Smooth muscle cell (in vitro differentiated cells): ENCODE measurements at regions not wholly inside any gene's neighbourhood (a gene's known extent, or its start where the extent isn't known, plus 50 kb on each side); places are given as distances from the start of the nearest gene placed in this dataset.

Experiments
- DNase-seq: peaks from one replicate; lab custom pipeline; 2025; ENCODE audit not compliant: unreplicated experiment; lab: John Stamatoyannopoulos, UW
- H2AFZ ChIP-seq: fragments of 200-600 bp; sonication (generic); 2 replicates; pipeline ENCODE4 v1.6.0; 2016; ENCODE audit warnings: antibody characterized with exemption, low read depth, mild to moderate bottlenecking
- H3F3A ChIP-seq: fragments of 200-600 bp; sonication (generic); 2 replicates; pipeline ENCODE4 v1.6.0; 2017; ENCODE audit warnings: antibody characterized with exemption, low read depth
- H3K27ac ChIP-seq: fragments of 200-600 bp; sonication (generic); 2 replicates; pipeline ENCODE4 v1.5.1; 2016; ENCODE audit warnings: low read depth, mild to moderate bottlenecking
- H3K27me3 ChIP-seq: fragments of 200-600 bp; sonication (generic); 2 replicates; pipeline ENCODE4 v1.6.1; 2016; ENCODE audit warnings: low read depth, mild to moderate bottlenecking
- H3K36me3 ChIP-seq: fragments of 200-600 bp; sonication (generic); 2 replicates; pipeline ENCODE4 v1.5.1; 2016; ENCODE audit warnings: low read depth
- H3K4me1 ChIP-seq: fragments of 200-600 bp; sonication (generic); 2 replicates; pipeline ENCODE4 v1.5.1; 2016; ENCODE audit warnings: low read depth
- H3K4me2 ChIP-seq: fragments of 200-600 bp; sonication (generic); 2 replicates; pipeline ENCODE4 v1.6.0; 2016; ENCODE audit warnings: mild to moderate bottlenecking
- H3K4me3 ChIP-seq: fragments of 200-600 bp; sonication (generic); 2 replicates; pipeline ENCODE4 v1.5.1; 2016; ENCODE audit warnings: mild to moderate bottlenecking
- H3K79me2 ChIP-seq: fragments of 200-600 bp; sonication (generic); 2 replicates; pipeline ENCODE4 v1.6.0; 2016; ENCODE audit warnings: low read depth, mild to moderate bottlenecking
- H3K9ac ChIP-seq: fragments of 200-600 bp; sonication (generic); 2 replicates; pipeline ENCODE4 v1.6.0; 2016; ENCODE audit warnings: low read depth
- H3K9me3 ChIP-seq: fragments of 200-600 bp; sonication (generic); replicated peaks from 2 replicates; pipeline ENCODE4 v1.5.1; 2016; ENCODE audit warnings: low read depth
- H4K20me1 ChIP-seq: fragments of 200-600 bp; sonication (generic); 2 replicates; pipeline ENCODE4 v1.6.0; 2016; ENCODE audit warnings: low read depth
- WGBS: methylation state at CpG from one replicate; pipeline ENCODE4 v1.1.7; 2016; ENCODE audit warnings: low lambda C conversion rate; 5-methylcytosine and 5-hydroxymethylcytosine counted together
- TF ChIP-seq, protein P1 (sequence below): fragments of 200-600 bp; sonication (generic); IDR thresholded peaks from 2 replicates; pipeline ENCODE4 v1.5.1; 2017; ENCODE audit warnings: borderline replicate concordance, mild to moderate bottlenecking, antibody characterized with exemption; ENCODE audit not compliant: insufficient read depth, poor library complexity, severe bottlenecking

DNA sequence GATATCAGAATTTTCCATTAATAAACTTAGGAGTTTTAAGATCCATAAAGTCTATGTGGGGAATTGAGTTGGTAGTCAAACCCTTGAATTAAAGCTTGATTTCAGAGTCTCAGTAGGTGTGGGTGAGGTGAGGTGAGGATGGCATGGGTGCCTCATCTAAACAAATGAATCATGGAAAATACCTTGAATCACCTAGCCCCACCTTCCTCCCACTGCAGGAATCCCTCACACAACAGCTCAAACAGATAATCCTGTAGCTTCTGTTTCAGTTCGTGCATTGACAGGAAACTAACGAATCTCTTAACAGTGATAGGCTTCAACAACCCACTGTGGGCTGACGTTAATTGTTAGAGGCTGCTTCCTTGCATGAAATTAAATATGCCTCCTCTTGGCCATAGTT is 185.0 kb downstream of the SREK1 start:
- H3K27me3 ChIP-seq = no peaks in the 10 kb centered on the region
- no peak for DNase-seq
- H3F3A ChIP-seq = no peaks in the 10 kb centered on the region
- no peaks in the 10 kb centered on the region for H4K20me1 ChIP-seq
- H3K27ac ChIP-seq = no peak overlapping the region
- no peaks in the 10 kb centered on the region for H3K36me3 ChIP-seq
- H3K4me3 ChIP-seq = no peak overlapping the region
- no peaks in the 10 kb centered on the region for H3K4me1 ChIP-seq
- H3K9me3 ChIP-seq = no peaks in the 10 kb centered on the region
- H3K79me2 ChIP-seq = no peaks in the 10 kb centered on the region
- no peak overlapping the region for H3K4me2 ChIP-seq
- H3K9ac ChIP-seq = no peak overlapping the region
- 87% methylated on average over 3 of the region's 3 CpGs for WGBS
- TF ChIP-seq, protein P1, sequence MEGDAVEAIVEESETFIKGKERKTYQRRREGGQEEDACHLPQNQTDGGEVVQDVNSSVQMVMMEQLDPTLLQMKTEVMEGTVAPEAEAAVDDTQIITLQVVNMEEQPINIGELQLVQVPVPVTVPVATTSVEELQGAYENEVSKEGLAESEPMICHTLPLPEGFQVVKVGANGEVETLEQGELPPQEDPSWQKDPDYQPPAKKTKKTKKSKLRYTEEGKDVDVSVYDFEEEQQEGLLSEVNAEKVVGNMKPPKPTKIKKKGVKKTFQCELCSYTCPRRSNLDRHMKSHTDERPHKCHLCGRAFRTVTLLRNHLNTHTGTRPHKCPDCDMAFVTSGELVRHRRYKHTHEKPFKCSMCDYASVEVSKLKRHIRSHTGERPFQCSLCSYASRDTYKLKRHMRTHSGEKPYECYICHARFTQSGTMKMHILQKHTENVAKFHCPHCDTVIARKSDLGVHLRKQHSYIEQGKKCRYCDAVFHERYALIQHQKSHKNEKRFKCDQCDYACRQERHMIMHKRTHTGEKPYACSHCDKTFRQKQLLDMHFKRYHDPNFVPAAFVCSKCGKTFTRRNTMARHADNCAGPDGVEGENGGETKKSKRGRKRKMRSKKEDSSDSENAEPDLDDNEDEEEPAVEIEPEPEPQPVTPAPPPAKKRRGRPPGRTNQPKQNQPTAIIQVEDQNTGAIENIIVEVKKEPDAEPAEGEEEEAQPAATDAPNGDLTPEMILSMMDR = no peak
- H2AFZ ChIP-seq = no peak overlapping the region

DNA sequence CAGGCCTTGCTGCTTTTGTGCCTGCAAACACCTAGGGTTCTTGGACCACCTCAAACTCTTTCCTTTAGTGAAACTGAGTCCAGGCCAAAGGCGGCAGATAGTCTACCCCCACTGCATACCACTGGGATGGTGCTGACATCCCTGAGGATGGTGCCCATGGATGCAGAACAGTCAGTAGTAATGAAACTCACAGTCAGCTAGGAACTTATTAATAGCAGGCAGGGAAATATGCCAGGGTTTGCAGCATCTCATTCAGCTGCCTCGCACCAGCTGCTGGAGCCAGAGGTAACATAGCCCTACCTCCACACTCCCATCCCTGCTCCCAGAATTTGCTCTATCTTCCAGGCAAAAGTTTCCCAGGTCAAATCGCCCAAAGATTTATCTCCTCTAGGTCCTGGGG is 189.1 kb downstream of the SREK1 start:
- TF ChIP-seq, protein P1 = no peak

DNA sequence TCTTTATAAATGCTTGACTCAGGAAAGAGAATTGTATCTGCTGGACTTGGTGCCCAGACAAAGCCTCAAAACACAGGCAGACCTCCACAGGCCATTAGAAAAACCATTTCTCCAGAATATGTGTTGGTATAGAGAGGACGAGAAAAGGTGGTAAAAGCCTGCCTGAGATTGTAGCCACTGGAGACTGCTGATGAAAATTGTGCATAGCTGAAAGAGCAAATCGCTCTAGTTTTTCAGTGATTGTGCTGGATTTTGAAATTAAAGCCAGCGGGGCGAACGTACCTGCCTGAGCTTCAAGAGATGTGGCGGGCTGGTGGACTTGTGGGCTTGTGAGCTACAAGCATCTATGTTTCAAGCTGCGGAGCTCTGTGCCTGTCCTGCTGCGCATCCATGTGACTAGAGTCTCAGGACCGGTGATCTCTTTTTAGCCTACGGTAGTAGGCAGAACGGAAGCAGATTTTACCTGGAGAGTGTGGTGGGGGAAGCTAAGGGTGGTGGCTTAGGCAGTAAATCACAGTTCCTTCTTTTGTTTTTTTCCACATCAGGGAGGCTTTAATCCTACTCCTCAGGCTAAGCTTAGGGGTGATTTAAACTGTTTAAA is 193.6 kb downstream of the SREK1 start:
- Histone ChIP-seq H3F3A (peaks cover 3% of the 10 kb centered on the region), H2AFZ (no peak overlapping the region), H3K9me3 (no peaks in the 10 kb centered on the region), H3K36me3 (no peaks in the 10 kb centered on the region), H3K4me2 (no peak overlapping the region), H3K27ac (no peak overlapping the region), H3K4me1 (peaks cover 15% of the 10 kb centered on the region), H3K4me3 (no peak overlapping the region), H3K79me2 (no peaks in the 10 kb centered on the region), H3K27me3 (no peaks in the 10 kb centered on the region), H4K20me1 (no peaks in the 10 kb centered on the region), H3K9ac (no peak overlapping the region)
- 84% methylated on average over 11 of the region's 11 CpGs for WGBS
- DNase-seq = no peak
- TF ChIP-seq, protein P1 = no peak

More for the DNA sequence above, 189.1 kb downstream of the SREK1 start:
- H3K27me3 ChIP-seq = no peaks in the 10 kb centered on the region
- no peaks in the 10 kb centered on the region for H3F3A ChIP-seq
- H2AFZ ChIP-seq = no peak overlapping the region
- H3K79me2 ChIP-seq = no peaks in the 10 kb centered on the region
- H3K4me3 ChIP-seq = no peak overlapping the region
- no peak for DNase-seq
- no peak overlapping the region for H3K9ac ChIP-seq
- no peaks in the 10 kb centered on the region for H3K36me3 ChIP-seq
- H3K27ac ChIP-seq = no peak overlapping the region
- H3K9me3 ChIP-seq = no peaks in the 10 kb centered on the region
- H3K4me1 ChIP-seq = peaks cover 8% of the 10 kb centered on the region
- 83% methylated on average over 3 of the region's 3 CpGs for WGBS
- no peak overlapping the region for H3K4me2 ChIP-seq
- H4K20me1 ChIP-seq = no peaks in the 10 kb centered on the region

DNA sequence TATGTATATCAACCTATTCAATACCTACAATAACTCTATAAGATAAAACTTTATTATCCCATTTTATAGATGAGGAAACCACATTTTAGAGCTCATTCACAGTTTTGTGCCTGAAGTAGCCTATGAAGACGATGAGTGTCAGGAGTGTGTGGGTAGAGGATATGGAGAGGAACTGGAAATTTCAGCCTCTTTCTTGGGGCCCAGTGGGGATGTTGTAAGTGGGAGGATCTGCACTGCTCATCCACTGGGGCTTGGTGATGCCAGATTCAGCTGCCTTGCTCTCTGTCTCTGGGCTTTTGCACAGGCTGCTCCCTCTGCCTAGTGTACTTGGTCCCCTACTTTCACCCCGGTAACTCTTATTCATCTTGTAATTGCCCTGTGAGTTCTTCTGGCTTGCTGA is 194.7 kb downstream of the SREK1 start:
- TF ChIP-seq, protein P1 = no peak
- Histone ChIP-seq H3K79me2 (no peaks in the 10 kb centered on the region), H3K36me3 (no peaks in the 10 kb centered on the region), H4K20me1 (no peaks in the 10 kb centered on the region), H3K4me1 (peaks cover 15% of the 10 kb centered on the region), H2AFZ (no peak overlapping the region), H3K27ac (no peak overlapping the region), H3K9ac (no peak overlapping the region), H3F3A (peaks cover 3% of the 10 kb centered on the region), H3K9me3 (no peaks in the 10 kb centered on the region), H3K27me3 (no peaks in the 10 kb centered on the region), H3K4me2 (no peak overlapping the region), H3K4me3 (no peak overlapping the region)
- no peak for DNase-seq
- 69% methylated on average over 2 of the region's 2 CpGs for WGBS
